ENCODE measurements at regions not wholly inside any gene's neighbourhood (a gene's known extent, or its start where the extent isn't known, plus 50 kb on each side); places are given as distances from the start of the nearest gene placed in this dataset.

- H3K4me3 ChIP-seq (ENCODE audit: low read depth, low read length): no peak overlapping the region
- no peak for DNase-seq (ENCODE audit: low read depth)
- TF ChIP-seq, protein P1, sequence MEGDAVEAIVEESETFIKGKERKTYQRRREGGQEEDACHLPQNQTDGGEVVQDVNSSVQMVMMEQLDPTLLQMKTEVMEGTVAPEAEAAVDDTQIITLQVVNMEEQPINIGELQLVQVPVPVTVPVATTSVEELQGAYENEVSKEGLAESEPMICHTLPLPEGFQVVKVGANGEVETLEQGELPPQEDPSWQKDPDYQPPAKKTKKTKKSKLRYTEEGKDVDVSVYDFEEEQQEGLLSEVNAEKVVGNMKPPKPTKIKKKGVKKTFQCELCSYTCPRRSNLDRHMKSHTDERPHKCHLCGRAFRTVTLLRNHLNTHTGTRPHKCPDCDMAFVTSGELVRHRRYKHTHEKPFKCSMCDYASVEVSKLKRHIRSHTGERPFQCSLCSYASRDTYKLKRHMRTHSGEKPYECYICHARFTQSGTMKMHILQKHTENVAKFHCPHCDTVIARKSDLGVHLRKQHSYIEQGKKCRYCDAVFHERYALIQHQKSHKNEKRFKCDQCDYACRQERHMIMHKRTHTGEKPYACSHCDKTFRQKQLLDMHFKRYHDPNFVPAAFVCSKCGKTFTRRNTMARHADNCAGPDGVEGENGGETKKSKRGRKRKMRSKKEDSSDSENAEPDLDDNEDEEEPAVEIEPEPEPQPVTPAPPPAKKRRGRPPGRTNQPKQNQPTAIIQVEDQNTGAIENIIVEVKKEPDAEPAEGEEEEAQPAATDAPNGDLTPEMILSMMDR (conservative IDR thresholded peaks at IDR 0.05; ENCODE audit: low read depth, low read length): no peak
These were observed 361.7 kb downstream of the SNAPC1 start for GRCh38 chr14:62123961-62124360.

DNA sequence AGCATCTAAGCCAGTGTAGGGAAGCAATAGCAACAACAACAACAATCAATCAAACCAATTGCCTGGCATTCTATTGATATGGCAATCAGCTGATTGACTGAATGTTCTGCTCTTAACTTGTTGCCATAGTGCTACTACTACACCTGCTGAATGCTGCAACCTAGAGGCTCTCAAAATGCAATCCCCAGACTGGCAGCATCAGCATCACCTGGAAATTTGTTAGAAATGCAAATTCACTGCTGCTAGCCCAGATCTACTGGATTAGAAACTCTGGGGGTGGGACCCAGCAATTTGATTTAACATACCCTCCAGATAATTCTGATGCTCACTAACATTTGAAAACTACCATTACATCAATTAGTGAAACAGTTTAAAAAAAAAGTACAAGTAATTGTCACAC, 363.6 kb downstream of the SNAPC1 start:
- no peak for DNase-seq (ENCODE audit: low read depth)
- no peak overlapping the region for H3K4me3 ChIP-seq (ENCODE audit: low read depth, low read length)
- TF ChIP-seq, protein P1 (conservative IDR thresholded peaks at IDR 0.05; ENCODE audit: low read depth, low read length): no peak

GRCh38 chr14:62126879-62127478, 364.8 kb downstream of the SNAPC1 start:
- H3K4me3 ChIP-seq (ENCODE audit: low read depth, low read length): no peak overlapping the region
- peak; percentile 80 for DNase-seq (ENCODE audit: low read depth)
- TF ChIP-seq, protein P1 (conservative IDR thresholded peaks at IDR 0.05; ENCODE audit: low read depth, low read length): peak; percentile 75

- TF ChIP-seq, protein P1 (conservative IDR thresholded peaks at IDR 0.05; ENCODE audit: low read depth, low read length): no peak
- H3K4me3 ChIP-seq (ENCODE audit: low read depth, low read length): no peak overlapping the region
- no peak for DNase-seq (ENCODE audit: low read depth)
These were observed 368.2 kb downstream of the SNAPC1 start for GRCh38 chr14:62130441-62130840.

GRCh38 chr14:62133776-62134550, 371.7 kb downstream of the SNAPC1 start:
- H3K4me3 ChIP-seq (ENCODE audit: low read depth, low read length): no peak overlapping the region
- TF ChIP-seq, protein P1 (conservative IDR thresholded peaks at IDR 0.05; ENCODE audit: low read depth, low read length): no peak
- no peak for DNase-seq (ENCODE audit: low read depth)

DNA sequence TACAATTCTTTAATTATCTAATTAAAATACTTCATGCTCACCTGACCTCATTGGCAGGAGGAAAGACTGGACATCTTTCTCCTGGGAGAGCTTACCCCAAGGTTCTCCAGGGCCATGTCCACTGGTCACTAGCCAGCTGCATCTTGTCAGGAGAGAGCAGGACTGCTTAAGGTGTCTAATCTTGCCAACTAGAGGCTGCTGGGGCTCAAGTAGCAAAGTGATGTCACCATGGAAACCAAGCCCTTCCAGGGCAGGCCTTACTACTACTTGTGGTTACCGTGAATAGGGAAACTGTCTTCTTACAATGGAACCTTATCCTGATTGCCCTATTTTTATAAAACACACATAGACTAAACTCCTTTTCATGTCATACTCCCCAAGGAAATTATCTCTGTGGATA, 376.4 kb downstream of the SNAPC1 start:
- no peak for DNase-seq (ENCODE audit: low read depth)
- TF ChIP-seq, protein P1 (conservative IDR thresholded peaks at IDR 0.05; ENCODE audit: low read depth, low read length): no peak
- H3K4me3 ChIP-seq (ENCODE audit: low read depth, low read length): no peak overlapping the region

GRCh38 chr14:62141139-62141538, 378.9 kb downstream of the SNAPC1 start:
- TF ChIP-seq, protein P1 (conservative IDR thresholded peaks at IDR 0.05; ENCODE audit: low read depth, low read length): no peak

More at GRCh38 chr14:62141139-62141538, 378.9 kb downstream of the SNAPC1 start:
- no peak for DNase-seq (ENCODE audit: low read depth)
- no peak overlapping the region for H3K4me3 ChIP-seq (ENCODE audit: low read depth, low read length)

Measured in choroid plexus epithelial cell (primary cell).